IMR-90 (cell line): ENCODE measurements at regions not wholly inside any gene's neighbourhood (a gene's known extent, or its start where the extent isn't known, plus 50 kb on each side); places are given as distances from the start of the nearest gene placed in this dataset.

Experiments used
- ATAC-seq: fragments of 200-7000 bp; cut with Tn5 transposase; 2 replicates; pipeline ENCODE4 v1.9.1; 2020; ENCODE audit warnings: low read depth, mild to moderate bottlenecking, moderate library complexity
- BruUV-seq: library from RNA; stranded (reverse); fragments of 400-500 nt; replicated peaks from 2 replicates; lab custom pipeline; 2021; lab: Mats Ljungman, UMichigan
- CTCF ChIA-PET: fragments of 300-600 bp; formaldehyde crosslinking; extraction: SDS; loops from one replicate; lab custom pipeline; 2021; ENCODE audit warnings: antibody characterized with exemption; lab: Yijun Ruan, JAX
- POLR2A ChIA-PET: fragments of 300-600 bp; sonication (Branson Sonifier 250); formaldehyde crosslinking; loops from one replicate; lab custom pipeline; 2022; ENCODE audit warnings: antibody characterized with exemption; ENCODE audit not compliant: unreplicated experiment; lab: Charles Lee
- DNase-seq: peaks from one replicate; pipeline ENCODE4 v3.0.0; 2013
- H2AFZ ChIP-seq: replicated peaks from 2 replicates; pipeline ENCODE3; 2013; ENCODE audit warnings: low read length, mild to moderate bottlenecking; ENCODE audit not compliant: poor library complexity
- H2AK5ac ChIP-seq: 2 replicates; pipeline ENCODE4 v1.6.1; 2013; ENCODE audit warnings: low read depth, low read length, inconsistent platforms
- H2AK9ac ChIP-seq: replicated peaks from 2 replicates; pipeline ENCODE3; 2013; ENCODE audit warnings: mild to moderate bottlenecking, low read depth, low read length, moderate library complexity; ENCODE audit not compliant: poor library complexity
- H2BK120ac ChIP-seq: 2 replicates; pipeline ENCODE4 v1.6.1; 2013; ENCODE audit warnings: low read depth, low read length, inconsistent platforms
- H2BK15ac ChIP-seq: 3 replicates; pipeline ENCODE4 v1.6.1; 2013; ENCODE audit warnings: low read depth, low read length, inconsistent platforms
- H2BK20ac ChIP-seq: 2 replicates; pipeline ENCODE4 v1.6.1; 2013; ENCODE audit warnings: low read depth, mild to moderate bottlenecking, inconsistent platforms, low read length, moderate library complexity
- H2BK5ac ChIP-seq: 2 replicates; pipeline ENCODE4 v1.6.1; 2013; ENCODE audit warnings: mild to moderate bottlenecking, low read depth, low read length, inconsistent platforms; ENCODE audit not compliant: poor library complexity, severe bottlenecking
- H3K14ac ChIP-seq: replicated peaks from 2 replicates; pipeline ENCODE4 v1.6.1; 2013; ENCODE audit warnings: low read depth, low read length, inconsistent platforms
- H3K18ac ChIP-seq: 2 replicates; pipeline ENCODE4 v1.6.1; 2013; ENCODE audit warnings: low read depth, low read length, control low read depth
- H3K23ac ChIP-seq: 2 replicates; pipeline ENCODE4 v1.6.1; 2013; ENCODE audit warnings: low read depth, low read length, inconsistent platforms
- H3K27ac ChIP-seq: 2 replicates; pipeline ENCODE4 v1.5.1; 2013; ENCODE audit warnings: mild to moderate bottlenecking, control low read depth, low read length; ENCODE audit not compliant: insufficient read depth
- H3K27me3 ChIP-seq: 2 replicates; pipeline ENCODE4 v1.6.1; 2013; ENCODE audit warnings: low read length; ENCODE audit not compliant: control insufficient read depth, insufficient read depth
- H3K36me3 ChIP-seq: 2 replicates; pipeline ENCODE4 v1.6.1; 2013; ENCODE audit warnings: low read length, mixed read lengths; ENCODE audit not compliant: control insufficient read depth, insufficient read depth
- H3K4ac ChIP-seq: 2 replicates; pipeline ENCODE4 v1.6.1; 2013; ENCODE audit warnings: low read depth, low read length, inconsistent platforms
- H3K4me1 ChIP-seq: 2 replicates; pipeline ENCODE4 v1.6.1; 2013; ENCODE audit warnings: low read length, mixed read lengths; ENCODE audit not compliant: control insufficient read depth, insufficient read depth
- H3K4me2 ChIP-seq: 2 replicates; pipeline ENCODE4 v1.6.1; 2013; ENCODE audit warnings: low read depth, mild to moderate bottlenecking, control low read depth, low read length, moderate library complexity
- H3K4me3 ChIP-seq: 2 replicates; pipeline ENCODE4 v1.5.1; 2013; ENCODE audit warnings: low read depth, mild to moderate bottlenecking, control low read depth, low read length, moderate library complexity; ENCODE audit not compliant: insufficient read depth
- H3K56ac ChIP-seq: 2 replicates; pipeline ENCODE4 v1.6.1; 2013; ENCODE audit warnings: low read length, inconsistent platforms; ENCODE audit not compliant: insufficient read depth; ENCODE audit errors: extremely low read depth
- H3K79me1 ChIP-seq, 2 experiments: 2 replicates each; pipeline ENCODE4 v1.6.1; 2013; ENCODE audit warnings: low read length in 2 of 2, inconsistent platforms in 1 of 2, low read depth in 1 of 2
- H3K9ac ChIP-seq: 2 replicates; pipeline ENCODE4 v1.6.1; 2013; ENCODE audit warnings: low read depth, low read length, control low read depth
- H3K9me1 ChIP-seq: 2 replicates; pipeline ENCODE4 v1.6.1; 2013; ENCODE audit warnings: low read length, inconsistent platforms; ENCODE audit not compliant: insufficient read depth
- H3K9me3 ChIP-seq: 2 replicates; pipeline ENCODE4 v1.6.1; 2013; ENCODE audit warnings: low read length; ENCODE audit not compliant: control insufficient read depth, insufficient read depth
- H4K20me1 ChIP-seq: 2 replicates; pipeline ENCODE4 v1.6.1; 2013; ENCODE audit warnings: low read length, inconsistent platforms; ENCODE audit not compliant: insufficient read depth
- H4K5ac ChIP-seq: 2 replicates; pipeline ENCODE4 v1.6.1; 2013; ENCODE audit warnings: mild to moderate bottlenecking, low read depth, low read length, control low read depth
- H4K8ac ChIP-seq, 2 experiments: 2 replicates each; pipeline ENCODE4 v1.6.1; 2013; ENCODE audit warnings: low read depth in 2 of 2, low read length in 2 of 2, control low read depth in 1 of 2, inconsistent platforms in 1 of 2
- H4K91ac ChIP-seq: 2 replicates; pipeline ENCODE4 v1.6.1; 2013; ENCODE audit warnings: low read depth, low read length, inconsistent platforms; ENCODE audit not compliant: insufficient read depth
- BHLHE40 ChIP-seq: fragments of 150-350 bp; IDR thresholded peaks from 2 replicates; pipeline ENCODE4 v1.6.1; 2016; ENCODE audit warnings: mild to moderate bottlenecking, low read depth, low read length
- CEBPB ChIP-seq: IDR thresholded peaks from 2 replicates; pipeline ENCODE4 v1.6.1; 2012; ENCODE audit warnings: low read depth, low read length, improper control_type of control experiment
- CHD1 ChIP-seq: IDR thresholded peaks from 2 replicates; pipeline ENCODE4 v1.6.1; 2012; ENCODE audit warnings: low read depth, low read length, improper control_type of control experiment
- FOS ChIP-seq: fragments of 150-350 bp; IDR thresholded peaks from 2 replicates; pipeline ENCODE4 v1.6.1; 2016; ENCODE audit warnings: low read depth, low read length
- MAFK ChIP-seq: IDR thresholded peaks from 2 replicates; pipeline ENCODE4 v1.6.1; 2012; ENCODE audit warnings: low read depth, low read length, improper control_type of control experiment
- MAZ ChIP-seq: IDR thresholded peaks from 2 replicates; pipeline ENCODE4 v1.6.1; 2012; ENCODE audit warnings: low read depth, mild to moderate bottlenecking, low read length, improper control_type of control experiment, moderate library complexity, borderline replicate concordance
- MXI1 ChIP-seq: IDR thresholded peaks from 2 replicates; pipeline ENCODE4 v1.6.1; 2012; ENCODE audit warnings: low read depth, mild to moderate bottlenecking, low read length, moderate library complexity, borderline replicate concordance
- NFE2L2 ChIP-seq: fragments of 150-350 bp; IDR thresholded peaks from 2 replicates; pipeline ENCODE4 v1.6.1; 2016; ENCODE audit warnings: low read depth, mild to moderate bottlenecking, low read length
- POLR2A ChIP-seq: IDR thresholded peaks from 2 replicates; pipeline ENCODE4 v1.6.1; 2012; ENCODE audit warnings: mild to moderate bottlenecking, low read depth, low read length
- RAD21 ChIP-seq: IDR thresholded peaks from 2 replicates; pipeline ENCODE4 v1.6.1; 2012; ENCODE audit warnings: low read length, improper control_type of control experiment
- RCOR1 ChIP-seq: IDR thresholded peaks from 2 replicates; pipeline ENCODE4 v1.6.1; 2012; ENCODE audit warnings: mild to moderate bottlenecking, low read length, improper control_type of control experiment; ENCODE audit not compliant: insufficient replicate concordance
- RFX5 ChIP-seq: IDR thresholded peaks from 2 replicates; pipeline ENCODE4 v1.8.0; 2012; ENCODE audit warnings: low read depth, mild to moderate bottlenecking, low read length, moderate library complexity
- SMC3 ChIP-seq: fragments of 150-350 bp; IDR thresholded peaks from 2 replicates; pipeline ENCODE4 v1.6.1; 2016; ENCODE audit warnings: low read depth, mild to moderate bottlenecking, antibody characterized with exemption, low read length, moderate library complexity
- USF2 ChIP-seq: fragments of 150-350 bp; IDR thresholded peaks from 2 replicates; pipeline ENCODE4 v1.6.1; 2017; ENCODE audit warnings: mild to moderate bottlenecking, antibody characterized with exemption, low read length, low read depth
- WGBS, 2 experiments: methylation state at CpG; one replicate each; pipeline versions ENCODE4 v1.1.5 to v1.1.7; 2013; ENCODE audit warnings: missing lambda C conversion rate in 2 of 2; ENCODE audit not compliant: insufficient read length in 1 of 2; ENCODE audit errors: extremely low coverage in 2 of 2; 5-methylcytosine and 5-hydroxymethylcytosine counted together
- dilution Hi-C: fragments of 300-500 bp; cut with HindIII; formaldehyde crosslinking; loops from one replicate; pipeline ENCODE4 v1.14.3; 2018; ENCODE audit warnings: low sequenced_read_pairs; ENCODE audit not compliant: unreplicated experiment
- in situ Hi-C: fragments of 300-500 bp; cut with MboI; formaldehyde crosslinking; loops from 3 replicates; pipeline ENCODE4 v1.14.3; 2019; ENCODE audit warnings: low sequenced_read_pairs, inconsistent platforms, mixed read lengths
- intact Hi-C: fragments of 100-400 bp; cut with micrococcal nuclease; formaldehyde crosslinking; loops from 2 replicates; pipeline ENCODE4 v1.10.0; 2022
- TF ChIP-seq, protein P1 (sequence below): fragments of 150-350 bp; IDR thresholded peaks from 2 replicates; pipeline ENCODE4 v1.6.1; 2016; ENCODE audit warnings: low read depth, mild to moderate bottlenecking, low read length, moderate library complexity, borderline replicate concordance

DNA sequence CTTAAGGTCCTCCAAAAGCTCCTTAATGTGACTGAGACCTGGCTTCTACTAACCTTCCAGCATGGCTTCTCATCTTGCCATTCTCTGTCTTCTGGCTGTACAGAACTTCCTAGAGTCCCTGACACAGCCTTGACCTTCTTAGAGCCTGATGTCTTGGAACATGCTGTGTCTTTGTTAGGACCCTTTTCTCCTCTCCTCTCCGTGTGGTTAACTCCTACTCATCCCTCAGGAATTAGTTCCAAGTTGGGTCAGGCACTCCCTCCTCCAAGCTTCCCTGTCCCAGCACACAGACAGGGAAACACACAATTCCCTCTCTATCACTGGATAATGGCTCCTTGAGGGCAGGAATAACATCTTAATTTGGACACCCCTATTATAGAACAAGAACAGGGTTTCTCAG lies 275.4 kb upstream of the USP24 start (continued):
- TF ChIP-seq USF2 (no peak), CHD1 (no peak)

DNA sequence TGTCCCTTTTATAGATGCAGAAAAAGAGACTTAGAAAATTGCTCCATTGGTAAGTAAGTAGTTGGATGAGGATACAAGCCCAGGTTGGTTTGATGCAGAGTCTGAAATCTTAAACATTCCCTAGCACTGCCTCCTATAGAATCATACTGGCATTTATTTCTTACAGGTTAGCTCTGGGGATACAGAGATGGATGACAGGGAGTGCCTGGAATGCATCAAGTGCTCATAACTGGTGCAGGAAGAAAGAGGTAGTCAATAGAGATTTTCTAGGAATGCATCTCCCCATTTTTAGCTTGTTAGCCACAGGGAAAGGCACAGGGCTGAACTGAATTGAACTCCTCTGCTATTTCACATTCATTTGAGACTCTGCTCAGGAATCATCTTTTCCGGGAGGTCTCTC lies 269.0 kb upstream of the USP24 start:
- Histone ChIP-seq H3K9ac (no peak overlapping the region), H4K8ac (peak overlapping the region in 1 of 2 experiments; percentile 11; a peak in 1 of 4 replicates), H4K20me1 (no peaks in the 10 kb centered on the region), H2BK20ac (no peak overlapping the region), H3K9me3 (no peaks in the 10 kb centered on the region), H4K91ac (no peak overlapping the region), H3K4me1 (peaks cover 2% of the 10 kb centered on the region), H3K27ac (no peak overlapping the region), H2BK5ac (no peak overlapping the region), H3K4ac (peak overlapping the region; percentile 4; the same call in 1 of the 2 replicates), H3K36me3 (no peaks in the 10 kb centered on the region), H2AK5ac (peak overlapping the region; percentile 66; the same call in 1 of the 2 replicates), H3K4me2 (no peak overlapping the region), H3K18ac (peak overlapping the region; percentile 60; the same call in 1 of the 2 replicates), H3K23ac (no peak overlapping the region), H3K56ac (no peak overlapping the region), H3K4me3 (no peak overlapping the region), H4K5ac (peak overlapping the region; percentile 63; the same call in 1 of the 2 replicates), H2AFZ (no peak overlapping the region), H3K27me3 (no peaks in the 10 kb centered on the region), H2AK9ac (no peak overlapping the region), H3K9me1 (no peaks in the 10 kb centered on the region), H3K79me1 (no peaks in the 10 kb centered on the region), H2BK120ac (peak overlapping the region; percentile 7), H3K14ac (no peak overlapping the region), H2BK15ac (peak overlapping the region; percentile 29; the same call in 1 of the 3 replicates)
- DNase-seq (peak; percentile 19), ATAC-seq (no peak; the same call in 1 of the 2 replicates)
- dilution Hi-C loops (no loop called here), in situ Hi-C loops (no loop called here), intact Hi-C loops (no loop called here)
- ChIA-PET CTCF (interaction anchor here (1.0 to 1.2 kb wide), 2 partner anchors 29 to 1101 kb away, joined by 3 to 5 read pairs; no protein-coding TSS in a partner anchor), POLR2A (no interaction called here)
- WGBS, 2 experiments, result 86% methylated on average over 1 of the region's 1 CpG; no CpG with 5 or more reads in 1 of the 2 experiments
- BruUV-seq, result no TSS peak
- TF ChIP-seq POLR2A, result no peak
- TF ChIP-seq MAZ, result no peak
- TF ChIP-seq RAD21, result no peak
- no peak for TF ChIP-seq SMC3
- no peak for TF ChIP-seq NFE2L2
- TF ChIP-seq CHD1, result no peak
- TF ChIP-seq RCOR1, result no peak
- no peak for TF ChIP-seq RFX5
- TF ChIP-seq BHLHE40, result no peak
- TF ChIP-seq MXI1, result no peak
- no peak for TF ChIP-seq USF2
- TF ChIP-seq MAFK, result no peak
- TF ChIP-seq CEBPB, result no peak
- no peak for TF ChIP-seq FOS
- TF ChIP-seq, protein P1, sequence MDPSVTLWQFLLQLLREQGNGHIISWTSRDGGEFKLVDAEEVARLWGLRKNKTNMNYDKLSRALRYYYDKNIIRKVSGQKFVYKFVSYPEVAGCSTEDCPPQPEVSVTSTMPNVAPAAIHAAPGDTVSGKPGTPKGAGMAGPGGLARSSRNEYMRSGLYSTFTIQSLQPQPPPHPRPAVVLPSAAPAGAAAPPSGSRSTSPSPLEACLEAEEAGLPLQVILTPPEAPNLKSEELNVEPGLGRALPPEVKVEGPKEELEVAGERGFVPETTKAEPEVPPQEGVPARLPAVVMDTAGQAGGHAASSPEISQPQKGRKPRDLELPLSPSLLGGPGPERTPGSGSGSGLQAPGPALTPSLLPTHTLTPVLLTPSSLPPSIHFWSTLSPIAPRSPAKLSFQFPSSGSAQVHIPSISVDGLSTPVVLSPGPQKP, result no peak
